ENCODE measurements at regions not wholly inside any gene's neighbourhood (a gene's known extent, or its start where the extent isn't known, plus 50 kb on each side); places are given as distances from the start of the nearest gene placed in this dataset.

GRCh38 chr2:56040834-56041233 lies 117.3 kb upstream of the EFEMP1 start:
- BruUV-seq (replicated peaks): no TSS peak
- H3K36me3 ChIP-seq (ENCODE audit: control insufficient read depth, insufficient read depth, low read length): no peaks in the 10 kb centered on the region
- Mint-ChIP-seq H3K27ac (ENCODE audit: unreplicated experiment) (no peak overlapping the region), H3K9me3 (ENCODE audit: unreplicated experiment) (no peaks in the 10 kb centered on the region), H3K4me3 (ENCODE audit: unreplicated experiment) (no peak overlapping the region), H3K27me3 (ENCODE audit: insufficient read depth, unreplicated experiment) (no peaks in the 10 kb centered on the region), H3K4me1 (ENCODE audit: low read depth, unreplicated experiment) (no peaks in the 10 kb centered on the region), H3K36me3 (ENCODE audit: insufficient read depth, unreplicated experiment) (no peaks in the 10 kb centered on the region)
- TF ChIP-seq, protein P1, sequence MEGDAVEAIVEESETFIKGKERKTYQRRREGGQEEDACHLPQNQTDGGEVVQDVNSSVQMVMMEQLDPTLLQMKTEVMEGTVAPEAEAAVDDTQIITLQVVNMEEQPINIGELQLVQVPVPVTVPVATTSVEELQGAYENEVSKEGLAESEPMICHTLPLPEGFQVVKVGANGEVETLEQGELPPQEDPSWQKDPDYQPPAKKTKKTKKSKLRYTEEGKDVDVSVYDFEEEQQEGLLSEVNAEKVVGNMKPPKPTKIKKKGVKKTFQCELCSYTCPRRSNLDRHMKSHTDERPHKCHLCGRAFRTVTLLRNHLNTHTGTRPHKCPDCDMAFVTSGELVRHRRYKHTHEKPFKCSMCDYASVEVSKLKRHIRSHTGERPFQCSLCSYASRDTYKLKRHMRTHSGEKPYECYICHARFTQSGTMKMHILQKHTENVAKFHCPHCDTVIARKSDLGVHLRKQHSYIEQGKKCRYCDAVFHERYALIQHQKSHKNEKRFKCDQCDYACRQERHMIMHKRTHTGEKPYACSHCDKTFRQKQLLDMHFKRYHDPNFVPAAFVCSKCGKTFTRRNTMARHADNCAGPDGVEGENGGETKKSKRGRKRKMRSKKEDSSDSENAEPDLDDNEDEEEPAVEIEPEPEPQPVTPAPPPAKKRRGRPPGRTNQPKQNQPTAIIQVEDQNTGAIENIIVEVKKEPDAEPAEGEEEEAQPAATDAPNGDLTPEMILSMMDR (IDR thresholded peaks at IDR 0.05; ENCODE audit: insufficient read depth in 1 of 2, low read depth in 1 of 2, low read length in 1 of 2, severe bottlenecking in 1 of 2, unreplicated experiment in 1 of 2): no peak
- CTCF ChIA-PET: no interaction called here
- no peak overlapping the region for H3K4me3 ChIP-seq (ENCODE audit: low read depth, low read length)
- H3K27me3 ChIP-seq (replicated peaks; ENCODE audit: control insufficient read depth, insufficient read depth, low read length): no peaks in the 10 kb centered on the region
- DNase-seq: no peak
- no peaks in the 10 kb centered on the region for H3K9me3 ChIP-seq
- POLR2A ChIA-PET: no interaction called here
- no peaks in the 10 kb centered on the region for H3K4me1 ChIP-seq
- intact Hi-C loops (cut with micrococcal nuclease; ENCODE audit: unreplicated experiment): no loop called here

- H3K4me3 Mint-ChIP-seq (ENCODE audit: unreplicated experiment): no peak overlapping the region
- no peaks in the 10 kb centered on the region for H3K36me3 Mint-ChIP-seq (ENCODE audit: insufficient read depth, unreplicated experiment)
- H3K9me3 Mint-ChIP-seq (ENCODE audit: unreplicated experiment): no peaks in the 10 kb centered on the region
- BruUV-seq (replicated peaks): no TSS peak
- intact Hi-C loops (cut with micrococcal nuclease; ENCODE audit: unreplicated experiment): no loop called here
- CTCF ChIA-PET: no interaction called here
- no peaks in the 10 kb centered on the region for H3K27me3 Mint-ChIP-seq (ENCODE audit: insufficient read depth, unreplicated experiment)
- H3K27ac Mint-ChIP-seq (ENCODE audit: unreplicated experiment): no peak overlapping the region
- Histone ChIP-seq H3K36me3 (ENCODE audit: control insufficient read depth, insufficient read depth, low read length) (no peaks in the 10 kb centered on the region), H3K4me1 (0 out of 2 replicates have a peak, but pooled peaks cover 5% of the 10 kb centered on the region), H3K9me3 (no peaks in the 10 kb centered on the region), H3K27me3 (replicated peaks; ENCODE audit: control insufficient read depth, insufficient read depth, low read length) (no peaks in the 10 kb centered on the region), H3K4me3 (ENCODE audit: low read depth, low read length) (no peak overlapping the region)
- DNase-seq: no peak
- no peaks in the 10 kb centered on the region for H3K4me1 Mint-ChIP-seq (ENCODE audit: low read depth, unreplicated experiment)
- POLR2A ChIA-PET: no interaction called here
- TF ChIP-seq, protein P1 (IDR thresholded peaks at IDR 0.05; ENCODE audit: insufficient read depth in 1 of 2, low read depth in 1 of 2, low read length in 1 of 2, severe bottlenecking in 1 of 2, unreplicated experiment in 1 of 2): no peak
These were observed 123.6 kb upstream of the EFEMP1 start for GRCh38 chr2:56047136-56047535.

- TF ChIP-seq, protein P1 (IDR thresholded peaks at IDR 0.05; ENCODE audit: insufficient read depth in 1 of 2, low read depth in 1 of 2, low read length in 1 of 2, severe bottlenecking in 1 of 2, unreplicated experiment in 1 of 2): no peak
- no peaks in the 10 kb centered on the region for H3K27me3 Mint-ChIP-seq (ENCODE audit: insufficient read depth, unreplicated experiment)
- H3K9me3 Mint-ChIP-seq (ENCODE audit: unreplicated experiment): no peaks in the 10 kb centered on the region
- H3K4me1 ChIP-seq: 0 out of 2 replicates have a peak, but pooled peaks cover 5% of the 10 kb centered on the region
- H3K36me3 Mint-ChIP-seq (ENCODE audit: insufficient read depth, unreplicated experiment): no peaks in the 10 kb centered on the region
- CTCF ChIA-PET: no interaction called here
- H3K4me1 Mint-ChIP-seq (ENCODE audit: low read depth, unreplicated experiment): no peaks in the 10 kb centered on the region
- H3K9me3 ChIP-seq: no peaks in the 10 kb centered on the region
- H3K36me3 ChIP-seq (ENCODE audit: control insufficient read depth, insufficient read depth, low read length): no peaks in the 10 kb centered on the region; the same call in 1 of the 2 replicates
- POLR2A ChIA-PET: no interaction called here
- no peak overlapping the region for H3K4me3 ChIP-seq (ENCODE audit: low read depth, low read length)
- H3K4me3 Mint-ChIP-seq (ENCODE audit: unreplicated experiment): no peak overlapping the region
- no TSS peak for BruUV-seq (replicated peaks)
- H3K27me3 ChIP-seq (replicated peaks; ENCODE audit: control insufficient read depth, insufficient read depth, low read length): no peaks in the 10 kb centered on the region
- intact Hi-C loops (cut with micrococcal nuclease; ENCODE audit: unreplicated experiment): no loop called here
- no peak for DNase-seq
- H3K27ac Mint-ChIP-seq (ENCODE audit: unreplicated experiment): no peak overlapping the region
These were observed 125.8 kb upstream of the EFEMP1 start for GRCh38 chr2:56049233-56049845.
